ENCODE measurements at regions not wholly inside any gene's neighbourhood (a gene's known extent, or its start where the extent isn't known, plus 50 kb on each side); places are given as distances from the start of the nearest gene placed in this dataset.
"Not testable (repeated sequence)": the region's sequence is repeated elsewhere in the genome, so short reads cannot be mapped to it uniquely, and the experiment has no call there.

GRCh38 chr6:68059899-68060298 is 575.2 kb upstream of the ADGRB3 start:
- DNase-seq (ENCODE audit: low read depth, low spot score): no peak

- DNase-seq (ENCODE audit: low read depth, low spot score): no peak
Observed at GRCh38 chr6:68059261-68059660, 575.8 kb upstream of the ADGRB3 start.

GRCh38 chr6:68056596-68056995 is 578.5 kb upstream of the ADGRB3 start:
- not testable (repeated sequence) for DNase-seq (ENCODE audit: low read depth, low spot score)

GRCh38 chr6:68054756-68055155 is 580.3 kb upstream of the ADGRB3 start:
- DNase-seq (ENCODE audit: low read depth, low spot score): no peak

- no peak for DNase-seq (ENCODE audit: low read depth, low spot score)
Observed at GRCh38 chr6:68053805-68054373, 581.2 kb upstream of the ADGRB3 start.

GRCh38 chr6:68052234-68052633 is 582.8 kb upstream of the ADGRB3 start:
- no peak for DNase-seq (ENCODE audit: low read depth, low spot score)

- DNase-seq (ENCODE audit: low read depth, low spot score): no peak
Observed at GRCh38 chr6:68049562-68049961, 585.5 kb upstream of the ADGRB3 start.

GRCh38 chr6:68046756-68047155 is 588.3 kb upstream of the ADGRB3 start:
- DNase-seq (ENCODE audit: low read depth, low spot score): no peak

GRCh38 chr6:68046302-68046701 is 588.8 kb upstream of the ADGRB3 start:
- DNase-seq (ENCODE audit: low read depth, low spot score): no peak

GRCh38 chr6:68045193-68045592 is 589.9 kb upstream of the ADGRB3 start:
- no peak for DNase-seq (ENCODE audit: low read depth, low spot score)

- no peak for DNase-seq (ENCODE audit: low read depth, low spot score)
Observed at GRCh38 chr6:68044264-68044663, 590.8 kb upstream of the ADGRB3 start.

GRCh38 chr6:68043122-68043398 is 592.0 kb upstream of the ADGRB3 start:
- DNase-seq (ENCODE audit: low read depth, low spot score): no peak

GRCh38 chr6:68042339-68043121 is 592.6 kb upstream of the ADGRB3 start:
- DNase-seq (ENCODE audit: low read depth, low spot score): no peak

GRCh38 chr6:68040780-68041179 is 594.3 kb upstream of the ADGRB3 start:
- no peak for DNase-seq (ENCODE audit: low read depth, low spot score)

- no peak for DNase-seq (ENCODE audit: low read depth, low spot score)
Observed at GRCh38 chr6:68040312-68040778, 594.7 kb upstream of the ADGRB3 start.

- DNase-seq (ENCODE audit: low read depth, low spot score): no peak
Observed at GRCh38 chr6:68039641-68040311, 595.3 kb upstream of the ADGRB3 start.

- DNase-seq (ENCODE audit: low read depth, low spot score): no peak
Observed at GRCh38 chr6:68038815-68039408, 596.2 kb upstream of the ADGRB3 start.

GRCh38 chr6:68032217-68032616 is 602.9 kb upstream of the ADGRB3 start:
- no peak for DNase-seq (ENCODE audit: low read depth, low spot score)

GRCh38 chr6:68031054-68031453 is 604.0 kb upstream of the ADGRB3 start:
- no peak for DNase-seq (ENCODE audit: low read depth, low spot score)

GRCh38 chr6:68026483-68026882 is 608.6 kb upstream of the ADGRB3 start:
- DNase-seq (ENCODE audit: low read depth, low spot score): no peak

- no peak for DNase-seq (ENCODE audit: low read depth, low spot score)
Observed at GRCh38 chr6:68025764-68026163, 609.3 kb upstream of the ADGRB3 start.

GRCh38 chr6:68024570-68025269 is 610.4 kb upstream of the ADGRB3 start:
- no peak for DNase-seq (ENCODE audit: low read depth, low spot score)
